Body of pancreas (tissue), 4 donors: ENCODE measurements at regions not wholly inside any gene's neighbourhood (a gene's known extent, or its start where the extent isn't known, plus 50 kb on each side); places are given as distances from the start of the nearest gene placed in this dataset.

Experiments used
- POLR2A ChIP-seq, 3 donors: fragments of 450-650 bp; IDR thresholded peaks; one replicate each; pipeline ENCODE4 v1.6.1; 2016; ENCODE audit warnings: antibody characterized with exemption in 3 of 3, mild to moderate bottlenecking in 2 of 3
- TF ChIP-seq, protein P1 (sequence below), 7 experiments: fragments of 450-650 bp in 4 of 7; fragments of 200-600 bp in 3 of 7; sonication (generic) in 3 of 7; IDR thresholded peaks; one replicate each; pipeline ENCODE4 v1.5.1; 2016 to 2019; ENCODE audit warnings: antibody characterized with exemption in 7 of 7

DNA sequence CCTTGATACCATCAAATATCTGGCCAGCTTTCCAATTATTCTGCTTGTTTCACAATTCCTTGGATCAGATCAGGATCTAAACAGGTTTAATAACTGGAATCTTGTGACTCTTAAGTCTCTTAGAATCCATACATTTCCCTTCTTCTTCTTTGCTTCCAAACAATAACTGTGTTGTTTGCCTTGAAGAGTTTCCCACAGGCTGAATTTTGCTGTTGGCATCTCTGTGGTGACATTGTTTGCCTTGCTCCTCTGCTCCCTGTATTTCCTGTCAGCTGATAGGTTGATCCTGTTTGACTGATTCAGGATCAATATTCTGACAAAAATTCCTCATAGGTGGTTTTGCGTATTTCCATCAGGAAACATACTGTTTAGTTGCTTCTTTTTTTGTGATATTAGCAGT is 248.4 kb upstream of the LMCD1 start:
- TF ChIP-seq, protein P1, sequence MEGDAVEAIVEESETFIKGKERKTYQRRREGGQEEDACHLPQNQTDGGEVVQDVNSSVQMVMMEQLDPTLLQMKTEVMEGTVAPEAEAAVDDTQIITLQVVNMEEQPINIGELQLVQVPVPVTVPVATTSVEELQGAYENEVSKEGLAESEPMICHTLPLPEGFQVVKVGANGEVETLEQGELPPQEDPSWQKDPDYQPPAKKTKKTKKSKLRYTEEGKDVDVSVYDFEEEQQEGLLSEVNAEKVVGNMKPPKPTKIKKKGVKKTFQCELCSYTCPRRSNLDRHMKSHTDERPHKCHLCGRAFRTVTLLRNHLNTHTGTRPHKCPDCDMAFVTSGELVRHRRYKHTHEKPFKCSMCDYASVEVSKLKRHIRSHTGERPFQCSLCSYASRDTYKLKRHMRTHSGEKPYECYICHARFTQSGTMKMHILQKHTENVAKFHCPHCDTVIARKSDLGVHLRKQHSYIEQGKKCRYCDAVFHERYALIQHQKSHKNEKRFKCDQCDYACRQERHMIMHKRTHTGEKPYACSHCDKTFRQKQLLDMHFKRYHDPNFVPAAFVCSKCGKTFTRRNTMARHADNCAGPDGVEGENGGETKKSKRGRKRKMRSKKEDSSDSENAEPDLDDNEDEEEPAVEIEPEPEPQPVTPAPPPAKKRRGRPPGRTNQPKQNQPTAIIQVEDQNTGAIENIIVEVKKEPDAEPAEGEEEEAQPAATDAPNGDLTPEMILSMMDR (IDR thresholded peaks at IDR 0.05) = no peak
- no peak for TF ChIP-seq POLR2A (IDR thresholded peaks at IDR 0.05)
